ENCODE measurements at regions not wholly inside any gene's neighbourhood (a gene's known extent, or its start where the extent isn't known, plus 50 kb on each side); places are given as distances from the start of the nearest gene placed in this dataset.

DNA sequence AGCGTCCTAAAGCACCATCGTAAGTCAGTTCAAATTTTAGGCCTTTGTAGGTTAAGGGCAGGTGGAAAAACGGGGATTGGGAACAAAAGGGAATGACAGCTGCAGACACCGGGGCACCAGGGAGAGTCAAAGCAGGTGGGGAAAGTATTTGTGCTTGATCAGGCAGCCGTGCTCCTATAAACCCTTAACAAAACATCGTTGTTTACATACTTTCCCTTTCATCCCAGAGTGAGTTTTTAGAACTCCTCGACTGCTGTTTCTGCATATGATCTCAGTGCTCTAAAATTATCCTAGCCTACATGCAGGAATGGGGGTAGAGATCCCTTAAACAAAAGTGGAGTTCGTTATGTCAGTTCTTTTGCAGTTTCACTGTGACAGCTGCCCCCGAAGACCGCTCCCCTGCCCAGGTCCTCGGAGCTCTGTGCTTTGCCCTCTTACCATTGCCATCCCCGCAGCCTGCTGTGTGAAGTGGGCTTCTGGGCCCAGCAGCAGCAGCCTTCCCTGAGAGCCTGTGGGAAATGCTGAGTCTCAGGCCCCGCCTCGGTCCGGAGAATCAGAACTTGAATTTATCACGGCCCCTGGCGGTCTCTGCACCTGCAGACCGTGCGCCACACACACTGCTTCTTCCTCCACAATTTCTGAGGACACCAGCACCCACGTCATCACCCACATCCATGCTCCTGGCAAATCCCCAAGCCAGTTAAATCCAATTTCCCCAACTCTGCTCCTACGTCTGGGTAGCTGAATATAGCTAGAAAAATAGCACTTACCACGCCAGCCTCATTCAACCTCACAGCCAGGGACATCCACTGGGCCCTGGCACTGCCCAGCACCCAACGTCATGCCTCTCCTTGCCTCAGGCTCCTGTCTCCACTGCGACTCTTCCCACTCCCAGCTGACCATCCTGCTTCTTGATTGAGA lies 86.8 kb downstream of the NSUN2 start:
- TF ChIP-seq, protein P1, sequence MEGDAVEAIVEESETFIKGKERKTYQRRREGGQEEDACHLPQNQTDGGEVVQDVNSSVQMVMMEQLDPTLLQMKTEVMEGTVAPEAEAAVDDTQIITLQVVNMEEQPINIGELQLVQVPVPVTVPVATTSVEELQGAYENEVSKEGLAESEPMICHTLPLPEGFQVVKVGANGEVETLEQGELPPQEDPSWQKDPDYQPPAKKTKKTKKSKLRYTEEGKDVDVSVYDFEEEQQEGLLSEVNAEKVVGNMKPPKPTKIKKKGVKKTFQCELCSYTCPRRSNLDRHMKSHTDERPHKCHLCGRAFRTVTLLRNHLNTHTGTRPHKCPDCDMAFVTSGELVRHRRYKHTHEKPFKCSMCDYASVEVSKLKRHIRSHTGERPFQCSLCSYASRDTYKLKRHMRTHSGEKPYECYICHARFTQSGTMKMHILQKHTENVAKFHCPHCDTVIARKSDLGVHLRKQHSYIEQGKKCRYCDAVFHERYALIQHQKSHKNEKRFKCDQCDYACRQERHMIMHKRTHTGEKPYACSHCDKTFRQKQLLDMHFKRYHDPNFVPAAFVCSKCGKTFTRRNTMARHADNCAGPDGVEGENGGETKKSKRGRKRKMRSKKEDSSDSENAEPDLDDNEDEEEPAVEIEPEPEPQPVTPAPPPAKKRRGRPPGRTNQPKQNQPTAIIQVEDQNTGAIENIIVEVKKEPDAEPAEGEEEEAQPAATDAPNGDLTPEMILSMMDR (conservative IDR thresholded peaks at IDR 0.05; ENCODE audit: low read length) = no peak
- no peak for TF ChIP-seq EZH2phosphoT487 (IDR thresholded peaks at IDR 0.05; ENCODE audit: borderline replicate concordance, low read depth, low read length)

All from OCI-LY7 (cell line).